Body of pancreas (tissue), 4 donors: ENCODE measurements at regions not wholly inside any gene's neighbourhood (a gene's known extent, or its start where the extent isn't known, plus 50 kb on each side); places are given as distances from the start of the nearest gene placed in this dataset.

Source experiments
- ATAC-seq: fragments of 150-250 bp; one replicate; pipeline ENCODE4 v1.9.1; 2016
- DNase-seq, 4 donors: peaks; one replicate each; pipeline ENCODE4 v3.0.0-alpha.2; 2019
- H3K27ac ChIP-seq, 4 donors: fragments of 200-600 bp; sonication (generic); 1 replicate in 3 of 4; 2 replicates in 1 of 4; pipeline versions ENCODE4 v1.5.1 to v1.6.1; 2016 to 2019; ENCODE audit warnings: mild to moderate bottlenecking in 1 of 4, mixed read lengths in 1 of 4, moderate library complexity in 1 of 4
- H3K27me3 ChIP-seq, 2 donors: fragments of 200-600 bp; sonication (generic); one replicate each; pipeline ENCODE4 v1.6.0; 2016; ENCODE audit warnings: mild to moderate bottlenecking in 1 of 2
- H3K36me3 ChIP-seq, 2 donors: fragments of 200-600 bp; sonication (generic); replicated peaks in 1 of 2; 2 replicates each; pipeline ENCODE4 v1.5.1; 2016; ENCODE audit warnings: low read depth in 2 of 2; ENCODE audit not compliant: insufficient read depth in 1 of 2
- H3K4me1 ChIP-seq: fragments of 200-600 bp; sonication (generic); one replicate; pipeline ENCODE4 v1.6.0; 2016
- H3K4me3 ChIP-seq, 2 donors: fragments of 200-600 bp; sonication (generic); 1 replicate in 1 of 2; 2 replicates in 1 of 2; pipeline ENCODE4 v1.5.1; 2016 to 2019
- H3K9me3 ChIP-seq, 3 donors: fragments of 200-600 bp; sonication (generic); 1 replicate in 2 of 3; 2 replicates in 1 of 3; pipeline ENCODE4 v1.5.1; 2016
- CTCF ChIP-seq, 7 experiments: fragments of 450-650 bp in 4 of 7; fragments of 200-600 bp in 3 of 7; sonication (generic) in 3 of 7; IDR thresholded peaks; one replicate each; pipeline ENCODE4 v1.5.1; 2016 to 2019; ENCODE audit warnings: antibody characterized with exemption in 7 of 7
- POLR2A ChIP-seq, 3 donors: fragments of 450-650 bp; IDR thresholded peaks; one replicate each; pipeline ENCODE4 v1.6.1; 2016; ENCODE audit warnings: antibody characterized with exemption in 3 of 3, mild to moderate bottlenecking in 2 of 3
- WGBS, 2 donors: methylation state at CpG; one replicate each; pipeline ENCODE4 v1.1.5; 2017; 5-methylcytosine and 5-hydroxymethylcytosine counted together
- intact Hi-C: fragments of 100-400 bp; cut with DNase I; formaldehyde crosslinking; loops from one replicate; pipeline ENCODE4 v1.15.1; 2023

- no peak for ATAC-seq
- H3K4me1 ChIP-seq = no peaks in the 10 kb centered on the region
- TF ChIP-seq CTCF (IDR thresholded peaks at IDR 0.05) (no peak), POLR2A (IDR thresholded peaks at IDR 0.05) (no peak)
- H3K27ac ChIP-seq = no peak overlapping the region
- H3K36me3 ChIP-seq = no peaks in the 10 kb centered on the region
- no peaks in the 10 kb centered on the region for H3K9me3 ChIP-seq
- no peak overlapping the region for H3K4me3 ChIP-seq
- no peaks in the 10 kb centered on the region for H3K27me3 ChIP-seq
- no peak for DNase-seq
- intact Hi-C loops = no loop called here
- 78 to 83% methylated on average over 4 of the region's 4 CpGs for WGBS, 2 donors
These were observed 1504.8 kb downstream of the C4orf33 start for GRCh38 chr4:130600706-130601105.

GRCh38 chr4:130603043-130603442, 1507.1 kb downstream of the C4orf33 start:
- Histone ChIP-seq H3K27me3 (no peaks in the 10 kb centered on the region), H3K36me3 (no peaks in the 10 kb centered on the region), H3K4me3 (no peak overlapping the region), H3K4me1 (no peaks in the 10 kb centered on the region), H3K9me3 (no peaks in the 10 kb centered on the region), H3K27ac (no peak overlapping the region)
- no peak for TF ChIP-seq POLR2A (IDR thresholded peaks at IDR 0.05)
- TF ChIP-seq CTCF (IDR thresholded peaks at IDR 0.05) = no peak
- DNase-seq = no peak
- no peak for ATAC-seq
- intact Hi-C loops = no loop called here
- WGBS, 2 donors = 82 to 85% methylated on average over 3 of the region's 3 CpGs

GRCh38 chr4:130608121-130608520, 1512.2 kb downstream of the C4orf33 start:
- Histone ChIP-seq H3K36me3 (no peaks in the 10 kb centered on the region), H3K27ac (no peak overlapping the region), H3K27me3 (no peaks in the 10 kb centered on the region), H3K9me3 (no peaks in the 10 kb centered on the region), H3K4me3 (no peak overlapping the region), H3K4me1 (no peaks in the 10 kb centered on the region)
- WGBS, 2 donors = 80 to 91% methylated on average over 3 of the region's 3 CpGs
- DNase-seq (no peak), ATAC-seq (no peak)
- intact Hi-C loops = no loop called here
- TF ChIP-seq POLR2A (IDR thresholded peaks at IDR 0.05) = no peak
- TF ChIP-seq CTCF (IDR thresholded peaks at IDR 0.05) = no peak

- Histone ChIP-seq H3K36me3 (no peaks in the 10 kb centered on the region), H3K4me3 (no peak overlapping the region), H3K27me3 (no peaks in the 10 kb centered on the region), H3K27ac (no peak overlapping the region), H3K9me3 (no peaks in the 10 kb centered on the region), H3K4me1 (no peaks in the 10 kb centered on the region)
- ATAC-seq = no peak
- TF ChIP-seq POLR2A (IDR thresholded peaks at IDR 0.05) (no peak), CTCF (IDR thresholded peaks at IDR 0.05) (no peak)
- DNase-seq = no peak
- WGBS, 2 donors = 77 to 84% methylated on average over 2 of the region's 2 CpGs
- intact Hi-C loops = no loop called here
These were observed 1532.6 kb downstream of the C4orf33 start for GRCh38 chr4:130628531-130628930.

- Histone ChIP-seq H3K4me3 (no peak overlapping the region), H3K4me1 (no peaks in the 10 kb centered on the region), H3K9me3 (no peaks in the 10 kb centered on the region), H3K36me3 (no peaks in the 10 kb centered on the region), H3K27me3 (no peaks in the 10 kb centered on the region), H3K27ac (no peak overlapping the region)
- TF ChIP-seq POLR2A (IDR thresholded peaks at IDR 0.05) (no peak), CTCF (IDR thresholded peaks at IDR 0.05) (no peak)
- intact Hi-C loops = no loop called here
- whole genome bisulfite sequencing, 2 donors = 85 to 87% methylated on average over 13 of the region's 13 CpGs
- no peak for DNase-seq
- no peak for ATAC-seq
These were observed 1537.0 kb downstream of the C4orf33 start for GRCh38 chr4:130632731-130633604.
